SKM-1 (cell line): ENCODE measurements at regions not wholly inside any gene's neighbourhood (a gene's known extent, or its start where the extent isn't known, plus 50 kb on each side); places are given as distances from the start of the nearest gene placed in this dataset.
A peak's percentile ranks its signal among the peaks of the same experiment; 100 is the strongest.
"Not testable (repeated sequence)": the region's sequence is repeated elsewhere in the genome, so short reads cannot be mapped to it uniquely, and the experiment has no call there.

Source experiments
- DNase-seq: peaks from one replicate; lab custom pipeline; 2025; ENCODE audit not compliant: unreplicated experiment; lab: John Stamatoyannopoulos, UW

DNA sequence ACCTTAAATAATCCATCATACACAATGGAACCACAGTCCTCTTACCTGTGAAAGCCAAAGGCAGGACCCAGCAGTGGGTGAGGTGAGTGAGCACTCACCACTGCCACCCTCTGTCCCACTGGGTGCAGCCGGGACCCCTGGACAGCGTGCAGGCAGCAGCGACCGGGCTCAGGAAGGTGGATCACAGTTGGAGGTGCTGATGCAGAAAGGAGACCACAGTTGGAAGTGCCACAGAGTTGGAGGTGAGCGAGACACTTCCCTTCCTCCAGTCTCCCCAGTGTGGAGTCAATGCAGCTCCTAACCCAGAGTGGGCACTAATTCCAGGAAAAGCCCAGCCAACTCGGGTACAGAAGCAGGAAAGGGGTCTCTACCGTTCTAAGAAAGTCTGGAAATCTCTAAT is 323.0 kb downstream of the KLF13 start:
- DNase-seq = not testable (repeated sequence)

DNA sequence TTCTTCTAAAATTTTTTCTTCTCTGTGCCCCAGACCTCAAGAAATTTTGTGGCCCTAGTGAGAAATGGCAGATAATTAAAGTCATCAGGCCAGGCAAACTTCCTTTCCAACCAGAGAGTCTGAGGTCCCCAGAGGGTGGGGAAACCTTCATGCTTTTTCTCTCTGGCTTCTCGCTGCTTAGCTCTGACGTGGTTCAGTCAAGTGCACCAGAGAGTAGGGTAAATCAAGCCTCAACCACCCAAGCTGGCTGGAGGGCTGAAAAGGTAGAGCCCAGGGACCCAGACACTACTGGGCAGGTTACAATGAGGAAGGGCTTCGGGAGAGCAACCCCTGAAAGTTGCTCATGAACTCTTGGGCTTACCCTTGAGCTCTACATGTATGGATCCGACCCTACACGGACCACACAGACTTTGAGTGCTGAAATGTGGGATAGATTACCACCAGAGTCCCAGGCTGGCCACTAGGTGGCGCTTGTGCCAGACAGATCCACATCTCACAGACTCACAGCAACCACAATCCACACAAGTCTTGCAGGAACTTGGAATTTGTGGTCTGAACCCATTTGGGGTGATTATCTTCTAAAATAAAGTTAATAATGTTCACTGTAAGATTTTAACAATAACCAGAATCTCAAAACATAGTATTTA is 323.5 kb downstream of the KLF13 start:
- DNase-seq = not testable (repeated sequence)

DNA sequence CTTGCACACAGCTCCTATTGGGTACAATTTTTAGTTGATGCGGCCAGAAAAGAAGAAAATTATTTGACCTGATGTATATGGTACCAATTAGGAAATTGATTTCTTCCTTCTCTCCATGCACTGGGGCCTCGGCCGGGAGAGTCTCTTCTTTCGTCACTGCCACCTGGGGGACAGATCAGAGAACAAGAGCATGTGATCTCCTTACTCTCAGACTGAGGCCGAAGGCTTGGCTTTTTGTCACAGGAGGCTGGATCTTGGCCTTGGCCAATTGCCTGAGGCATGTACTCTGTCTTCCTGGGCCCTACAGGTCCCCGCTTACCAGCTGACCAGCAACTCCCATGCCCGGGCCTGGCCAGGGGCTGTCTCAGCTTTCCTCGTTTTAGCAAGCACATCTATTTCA is 330.3 kb downstream of the KLF13 start:
- DNase-seq = not testable (repeated sequence)

DNA sequence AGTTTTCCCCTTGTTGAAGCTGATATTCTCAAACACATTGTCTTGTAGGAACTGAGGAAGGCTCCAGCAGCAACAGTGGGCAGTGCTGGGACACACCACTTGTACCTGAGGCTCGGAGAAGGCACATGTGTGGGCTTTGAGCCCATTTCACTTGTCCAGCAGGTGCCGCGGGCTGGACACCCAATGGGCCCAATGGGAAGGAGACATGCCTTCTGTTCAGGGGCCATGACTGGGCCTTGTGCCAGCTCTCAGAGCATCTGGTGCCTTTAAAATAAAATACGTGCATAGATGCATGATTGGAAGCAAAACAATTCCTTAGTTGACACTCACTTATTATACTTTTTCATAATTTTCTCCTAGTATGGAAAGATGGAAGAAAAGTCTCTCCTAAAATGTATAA is 334.2 kb downstream of the KLF13 start:
- DNase-seq = no peak

DNA sequence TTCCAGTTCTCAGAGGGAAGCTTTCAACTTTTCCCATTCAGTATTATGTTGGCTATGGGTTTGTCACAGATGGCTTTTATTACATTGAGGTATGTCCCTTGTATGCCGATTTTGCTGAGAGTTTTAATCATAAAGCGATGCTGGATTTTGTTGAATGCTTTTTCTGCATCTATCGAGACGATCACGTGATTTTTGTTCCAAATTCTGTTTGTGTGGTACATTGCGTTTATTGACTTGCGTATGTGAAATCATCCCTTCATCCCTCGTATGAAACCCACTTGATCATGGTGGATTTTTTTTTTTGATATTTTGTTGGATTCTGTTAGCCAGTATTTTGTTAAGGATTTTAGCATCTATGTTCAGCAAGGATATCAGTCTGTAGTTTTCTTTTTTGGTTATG is 339.1 kb downstream of the KLF13 start:
- not testable (repeated sequence) for DNase-seq

DNA sequence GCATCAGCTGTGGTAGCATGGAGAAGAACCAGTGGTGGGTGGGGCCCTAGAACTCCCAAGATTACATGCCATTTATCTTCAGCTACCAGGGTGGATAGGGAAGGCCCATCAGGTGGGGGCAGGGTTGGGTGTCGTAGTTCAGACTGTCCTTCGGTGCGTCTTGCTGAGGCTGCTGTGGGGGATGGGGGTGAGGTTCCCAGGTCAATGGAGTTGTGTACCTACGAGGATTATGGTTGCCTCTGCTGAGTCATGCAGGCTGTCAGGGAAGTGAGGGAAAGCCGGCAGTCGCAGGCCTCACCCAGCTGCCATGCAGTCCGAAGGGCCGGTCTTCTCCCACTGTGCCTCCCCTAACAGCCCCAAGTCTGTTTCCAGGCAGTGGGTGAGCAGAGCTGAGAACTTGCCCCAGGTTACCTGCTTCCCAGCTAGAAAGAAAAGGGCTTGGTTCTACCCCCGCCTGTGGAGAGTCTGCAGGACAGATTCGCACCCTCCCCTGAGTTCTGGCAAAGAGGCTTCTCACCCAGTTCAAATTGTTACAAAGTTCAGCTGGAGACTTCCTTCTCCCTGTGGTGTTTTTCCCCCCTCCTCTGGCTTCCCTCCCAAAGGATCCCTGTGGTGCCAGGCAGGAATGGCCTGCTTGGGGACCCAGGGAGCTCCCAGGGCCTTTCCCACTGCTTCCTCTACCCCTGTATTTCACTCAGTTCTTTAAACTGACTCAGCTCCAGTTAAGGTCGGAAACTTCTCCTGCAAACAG is 342.7 kb downstream of the KLF13 start:
- not testable (repeated sequence) for DNase-seq

DNA sequence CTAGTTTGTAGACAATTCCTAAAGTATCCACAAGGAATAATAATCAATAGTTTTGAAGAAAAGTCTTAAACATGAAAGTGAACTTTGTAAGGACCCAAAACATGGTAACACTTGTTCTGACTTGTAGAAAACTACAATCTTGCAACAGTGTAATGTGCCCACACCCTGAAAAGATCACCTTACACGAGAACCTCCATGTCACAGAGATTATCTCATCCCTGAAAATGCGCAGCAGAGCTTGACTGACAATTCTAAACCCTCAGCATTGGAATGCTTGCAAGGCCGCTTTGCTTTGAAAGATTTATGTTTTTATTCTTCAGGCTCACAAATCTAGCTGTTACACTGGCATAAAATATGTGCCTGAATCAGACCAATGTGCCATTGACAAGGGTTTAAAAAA is 346.6 kb downstream of the KLF13 start:
- DNase-seq = not testable (repeated sequence)

DNA sequence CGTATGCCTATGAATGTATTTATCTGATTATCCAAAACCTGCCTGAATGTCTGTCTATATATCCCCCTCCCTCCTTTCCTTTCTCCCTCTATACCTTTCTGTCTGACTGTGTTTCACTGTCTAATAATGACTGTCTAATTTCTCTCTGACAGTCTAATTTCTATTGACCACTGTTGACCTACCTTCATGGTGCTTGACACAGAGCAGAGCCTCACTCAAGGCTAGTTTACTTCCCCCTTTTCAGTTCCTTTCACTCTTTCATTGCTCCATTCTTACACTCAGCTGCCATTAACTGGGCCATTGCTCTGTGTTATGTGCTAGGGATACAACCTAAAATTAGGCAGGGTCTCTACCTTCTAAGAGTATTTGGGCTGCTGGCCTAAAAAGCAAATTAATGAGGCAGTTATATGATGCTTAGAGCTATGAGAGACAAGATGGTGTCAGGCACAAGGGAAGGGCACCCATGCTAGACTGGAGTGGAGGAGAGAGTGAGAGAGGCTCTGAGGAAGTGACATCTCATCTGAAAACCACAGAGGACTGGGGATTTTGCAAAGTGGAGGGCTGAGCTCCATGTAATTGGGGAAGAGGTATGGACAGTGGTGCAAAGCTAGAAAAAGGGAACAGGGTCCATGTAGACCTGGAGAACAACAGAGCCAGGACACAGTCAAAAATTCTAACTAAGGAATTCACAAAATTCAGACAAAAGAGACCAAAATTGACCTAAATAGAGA is 348.6 kb upstream of the CHRNA7 start:
- DNase-seq = peak; percentile 0

DNA sequence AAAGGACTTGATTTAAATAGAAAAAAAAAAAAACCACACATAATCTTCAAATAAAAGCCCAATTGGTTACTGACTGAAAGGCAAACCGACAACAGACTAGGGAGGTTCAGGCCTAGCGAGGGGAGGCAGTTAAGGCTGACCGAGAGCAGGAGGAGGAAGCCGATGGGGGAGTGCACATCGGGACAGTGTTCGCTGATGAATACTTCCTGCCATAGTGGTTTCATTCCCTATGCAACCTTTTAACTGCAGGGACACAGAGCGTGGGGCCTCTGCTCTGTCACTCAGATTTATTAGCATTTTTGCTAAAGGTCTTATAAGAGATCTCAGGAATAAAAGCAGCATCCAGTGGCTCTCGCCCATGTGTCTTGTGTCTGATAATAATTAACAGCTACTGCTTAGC is 343.2 kb upstream of the CHRNA7 start:
- not testable (repeated sequence) for DNase-seq

DNA sequence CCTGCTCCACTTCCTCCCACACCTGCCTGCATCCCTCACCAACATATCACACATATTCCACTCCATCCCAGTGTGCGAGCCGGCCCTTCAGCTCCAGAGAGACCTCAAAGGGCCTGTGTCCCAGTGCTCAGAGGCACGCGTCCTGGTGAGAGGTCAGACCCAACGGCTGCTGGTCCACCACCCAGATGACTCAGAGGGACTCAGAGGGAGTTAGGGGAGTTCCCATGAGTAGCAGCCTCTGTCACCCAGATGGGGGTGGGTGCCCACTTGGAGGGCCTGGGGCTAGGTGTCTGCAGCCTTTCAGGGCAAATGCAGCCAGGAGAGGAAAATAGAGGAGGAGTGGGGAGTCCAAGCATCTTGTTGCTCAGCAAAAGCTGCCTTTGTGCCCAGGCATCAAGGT is 333.8 kb upstream of the CHRNA7 start:
- DNase-seq = not testable (repeated sequence)

DNA sequence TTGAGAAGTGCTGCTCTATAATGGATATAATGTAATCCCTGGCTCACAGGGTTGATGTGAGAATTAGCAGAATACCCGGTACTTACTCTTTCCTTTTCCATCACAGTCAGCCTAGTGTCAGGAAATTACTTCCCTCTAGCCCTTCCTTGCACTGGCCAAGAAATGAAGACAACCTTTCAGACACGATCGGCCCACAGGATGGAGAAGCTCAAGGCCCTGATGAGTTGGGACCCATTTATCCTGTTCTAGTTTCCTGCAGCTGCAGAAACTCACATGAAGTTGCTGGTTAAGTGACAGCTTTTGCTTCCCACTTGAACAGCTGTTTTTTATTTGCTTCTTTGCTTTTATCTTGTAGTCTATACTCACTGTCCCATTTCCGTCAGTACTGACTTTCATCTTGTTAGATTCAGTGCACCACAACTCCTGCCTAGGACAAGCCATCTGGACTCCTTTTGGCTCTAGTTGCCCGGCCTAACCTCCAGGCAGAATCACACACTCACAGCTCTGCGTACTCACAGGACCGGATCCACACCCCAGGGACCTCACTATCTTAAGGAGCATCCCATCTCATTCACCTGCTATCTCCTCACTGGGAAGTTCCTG is 325.1 kb upstream of the CHRNA7 start:
- not testable (repeated sequence) for DNase-seq

DNA sequence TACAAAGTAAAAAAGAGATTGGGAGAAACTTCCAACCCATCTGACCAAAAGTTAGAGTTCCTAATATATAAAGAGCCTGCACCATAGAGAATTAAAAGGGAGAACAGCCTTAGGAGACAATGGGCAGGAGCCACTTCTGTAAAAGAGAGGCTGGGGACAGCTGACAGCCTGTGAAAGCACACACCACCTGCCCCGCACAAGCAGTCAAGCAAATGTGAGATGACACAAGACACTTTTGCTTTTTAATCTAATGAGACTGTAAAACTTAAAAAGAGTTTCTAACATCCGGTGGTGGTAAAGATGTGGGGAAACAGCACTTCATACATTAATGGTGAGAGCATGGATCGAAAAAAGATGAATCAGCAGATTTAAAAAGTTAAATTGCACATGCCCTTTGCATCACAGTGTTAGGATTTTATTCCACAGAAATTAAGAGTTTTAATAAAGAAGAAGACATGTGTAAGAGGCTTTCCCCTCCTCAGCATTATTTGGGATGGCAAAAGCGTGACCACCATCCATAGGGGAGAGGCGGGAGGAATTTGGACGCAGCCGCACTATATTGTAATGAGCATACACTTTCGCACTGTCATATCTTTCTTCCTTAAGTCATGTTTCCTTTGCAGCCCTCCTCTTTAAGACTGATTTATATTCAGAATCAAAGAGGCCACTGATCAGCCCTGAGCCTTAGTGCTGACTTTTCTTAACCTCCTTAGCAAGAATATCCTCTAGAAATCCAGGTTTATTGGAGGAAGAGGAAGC is 322.2 kb upstream of the CHRNA7 start:
- not testable (repeated sequence) for DNase-seq

DNA sequence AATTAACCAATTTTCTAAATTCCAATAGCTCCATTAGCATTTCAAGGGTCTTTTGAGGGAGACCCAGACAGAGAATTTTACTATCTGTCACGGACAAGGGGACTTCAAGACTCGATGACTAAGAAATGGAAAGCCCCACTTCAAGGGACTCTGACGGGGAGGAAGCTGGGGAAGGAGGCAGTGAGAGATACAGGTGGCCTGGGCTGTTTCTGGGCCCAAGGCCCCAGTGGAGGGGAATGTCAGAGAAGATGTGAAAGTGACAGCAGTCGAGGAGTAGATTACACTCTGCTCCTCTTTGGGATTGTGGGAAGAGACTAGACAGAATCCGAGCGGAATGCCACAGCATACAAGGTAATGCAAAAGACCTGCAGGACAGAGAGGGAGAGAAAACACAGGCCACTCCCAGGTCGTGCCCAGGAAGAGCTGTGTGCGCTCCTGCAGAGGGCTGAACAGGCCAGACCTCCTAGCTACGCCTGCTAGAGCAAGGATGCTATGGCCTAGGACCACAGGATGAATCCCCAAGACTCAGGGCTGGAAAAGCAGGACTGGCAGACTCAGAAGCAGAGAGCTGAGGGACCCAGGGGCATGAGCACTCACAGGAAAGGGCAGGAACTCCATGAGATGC is 321.5 kb upstream of the CHRNA7 start:
- not testable (repeated sequence) for DNase-seq

DNA sequence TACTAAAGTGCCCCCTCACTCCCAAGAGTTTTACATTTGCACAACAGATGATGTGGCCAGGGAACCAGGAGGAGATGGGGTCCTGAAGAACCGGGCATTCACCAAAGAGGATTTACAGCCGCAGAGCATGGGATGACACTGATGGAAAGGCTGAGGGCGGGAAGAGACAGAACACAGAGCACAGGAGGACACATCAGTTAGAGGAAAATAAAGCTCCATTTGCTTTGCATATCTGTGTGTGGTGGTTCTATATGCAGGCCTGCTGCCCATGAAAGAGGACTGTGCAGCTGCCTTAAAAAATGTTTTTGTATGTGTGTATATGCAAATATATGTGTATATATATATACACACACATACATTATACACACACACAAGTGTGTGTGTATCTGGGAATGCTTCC is 320.8 kb upstream of the CHRNA7 start:
- not testable (repeated sequence) for DNase-seq

DNA sequence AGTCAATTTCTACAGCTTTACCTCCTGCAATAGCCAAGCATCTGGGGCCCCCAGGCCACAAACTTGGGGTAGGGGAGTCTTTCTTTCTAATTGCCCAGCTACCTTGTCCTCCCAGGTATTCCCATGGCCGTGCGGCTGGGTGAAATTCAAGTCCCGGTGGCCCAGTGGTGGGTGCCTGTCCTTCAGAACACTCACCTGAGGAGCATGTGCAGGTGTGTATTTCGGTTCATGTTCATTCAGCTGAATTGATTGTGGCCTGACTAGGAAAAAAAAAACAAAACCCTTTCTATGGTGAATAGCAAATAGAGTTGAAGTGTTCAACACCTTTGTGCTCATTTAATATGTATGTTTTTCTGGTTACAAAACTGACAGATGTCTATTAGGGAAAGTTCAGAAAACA is 319.5 kb upstream of the CHRNA7 start:
- DNase-seq = not testable (repeated sequence)

DNA sequence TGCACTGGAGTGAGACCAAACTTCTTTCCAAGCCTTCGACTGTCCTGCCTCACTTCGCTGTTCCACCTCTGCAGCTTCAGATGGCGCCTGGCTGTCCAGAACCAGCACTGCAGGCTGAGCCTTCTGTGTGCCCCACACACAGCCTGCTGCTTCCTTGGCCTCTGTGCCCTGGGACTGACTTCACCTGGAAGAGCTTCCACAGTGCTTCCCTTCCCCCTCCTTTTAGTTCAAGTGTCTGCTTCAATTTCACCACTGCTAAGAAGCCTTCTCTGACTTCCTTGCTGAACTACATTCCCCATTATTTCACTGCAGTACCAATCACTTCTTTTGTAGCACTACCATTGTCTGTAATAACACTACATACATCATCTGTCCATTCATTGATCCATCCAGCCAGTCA is 315.1 kb upstream of the CHRNA7 start:
- DNase-seq = not testable (repeated sequence)

DNA sequence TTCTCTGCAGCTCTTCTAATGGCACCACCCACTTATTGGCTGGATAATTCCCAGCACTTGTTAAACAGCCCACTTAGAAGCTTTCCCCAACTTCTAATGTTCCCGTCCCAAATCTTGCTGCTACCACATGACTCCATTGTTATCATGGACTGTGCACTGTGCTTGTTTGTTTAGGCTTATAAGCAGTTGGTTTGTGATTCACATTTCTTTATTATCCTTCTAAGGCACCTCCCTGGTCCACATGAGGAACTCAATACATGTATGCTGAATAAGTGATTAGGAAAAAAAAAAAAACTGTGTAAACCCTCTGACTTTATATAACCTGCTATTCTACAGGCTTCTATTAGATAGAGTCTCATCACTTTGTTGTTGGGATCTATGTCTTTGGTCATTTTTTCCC is 311.7 kb upstream of the CHRNA7 start:
- DNase-seq = not testable (repeated sequence)

DNA sequence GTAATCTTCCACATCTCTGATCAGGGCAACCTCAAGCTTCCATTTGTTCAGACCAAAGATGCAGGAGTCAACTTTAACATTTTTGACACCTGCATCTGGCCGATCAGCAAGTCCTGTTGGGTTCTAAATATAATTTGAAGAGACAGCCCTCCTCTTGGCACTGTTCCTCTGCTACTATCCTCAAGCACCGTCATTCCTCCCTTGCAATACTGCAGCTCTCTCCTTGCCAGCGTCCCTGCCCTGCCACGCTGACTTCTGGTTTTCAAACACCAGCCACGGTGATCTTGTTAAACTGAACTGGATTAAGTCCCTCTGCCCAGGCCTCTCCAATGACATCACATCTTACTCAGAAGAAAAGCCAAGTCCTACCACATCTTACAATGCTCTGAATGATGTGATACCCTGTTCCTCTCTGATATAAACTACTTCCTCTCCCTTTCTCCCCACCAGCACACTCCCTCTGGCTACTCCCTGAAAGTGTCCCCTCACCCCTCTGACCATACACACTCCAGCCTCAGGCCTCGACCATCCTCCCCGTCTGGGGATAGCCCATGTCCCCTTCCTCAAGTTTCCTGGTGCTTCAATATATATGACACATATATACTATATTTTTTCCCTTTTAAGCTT is 310.8 kb upstream of the CHRNA7 start:
- not testable (repeated sequence) for DNase-seq

DNA sequence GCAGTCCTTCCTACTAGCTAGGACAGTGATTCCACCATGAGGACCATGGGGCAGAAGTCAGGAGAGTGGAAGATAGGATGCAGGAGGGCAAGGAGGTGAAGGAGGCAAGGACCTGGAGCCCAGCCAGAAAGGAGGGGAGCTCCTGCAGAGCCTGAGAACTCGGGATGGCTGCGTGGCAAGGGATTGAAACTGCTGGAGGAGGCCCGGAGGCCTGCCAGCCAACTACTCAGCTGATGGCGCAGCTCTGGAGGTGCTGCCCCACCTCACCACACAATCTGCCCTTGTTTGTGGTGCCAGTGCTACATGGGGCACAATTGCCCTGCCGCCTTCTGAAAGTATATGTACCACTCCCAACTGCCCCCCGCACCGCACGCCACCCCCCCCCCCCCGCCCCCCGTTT is 307.3 kb upstream of the CHRNA7 start:
- DNase-seq = not testable (repeated sequence)

DNA sequence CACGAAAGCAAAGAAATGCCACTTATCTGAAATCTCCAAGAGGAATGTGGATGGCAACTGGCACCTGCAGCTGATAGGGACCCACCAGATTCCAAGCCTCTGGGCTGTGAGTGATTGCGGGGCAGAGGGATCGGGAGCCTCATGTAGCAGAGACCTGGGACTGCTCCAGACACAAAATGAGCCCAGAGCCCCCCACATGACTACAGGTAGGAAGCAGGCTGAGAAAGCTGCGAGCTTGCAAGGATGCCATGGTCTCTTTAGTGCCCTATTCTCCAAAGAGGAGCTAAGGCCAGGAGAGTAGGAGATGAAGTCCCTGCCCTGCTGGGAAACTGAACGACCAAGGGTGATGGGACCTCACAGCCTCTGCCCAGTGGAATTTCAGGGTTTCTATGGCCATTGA is 305.4 kb upstream of the CHRNA7 start:
- not testable (repeated sequence) for DNase-seq
